ENCODE measurements at regions not wholly inside any gene's neighbourhood (a gene's known extent, or its start where the extent isn't known, plus 50 kb on each side); places are given as distances from the start of the nearest gene placed in this dataset.

DNA sequence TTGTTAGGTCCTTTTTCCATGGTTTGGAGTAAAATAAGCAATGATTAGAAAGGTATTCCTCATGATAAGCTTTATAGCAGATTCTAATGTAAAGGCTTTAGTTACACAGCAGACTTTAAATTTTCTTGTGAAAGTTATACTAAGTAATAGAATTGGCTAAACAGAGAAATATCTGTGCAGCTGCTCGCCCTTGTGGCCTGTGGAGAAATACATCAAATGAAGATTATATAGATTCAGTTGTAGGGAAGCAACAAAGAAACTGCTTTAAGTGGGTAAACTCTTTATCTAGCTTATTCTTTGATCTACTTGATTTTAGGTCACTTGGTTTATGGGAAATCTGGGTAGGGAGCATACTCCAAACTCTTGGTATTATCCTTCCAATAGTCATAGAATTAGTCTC, 1269.7 kb upstream of the SPRY2 start:
- no peak overlapping the region for H3K4me3 ChIP-seq (ENCODE audit: low read depth, low read length)
- TF ChIP-seq, protein P1, sequence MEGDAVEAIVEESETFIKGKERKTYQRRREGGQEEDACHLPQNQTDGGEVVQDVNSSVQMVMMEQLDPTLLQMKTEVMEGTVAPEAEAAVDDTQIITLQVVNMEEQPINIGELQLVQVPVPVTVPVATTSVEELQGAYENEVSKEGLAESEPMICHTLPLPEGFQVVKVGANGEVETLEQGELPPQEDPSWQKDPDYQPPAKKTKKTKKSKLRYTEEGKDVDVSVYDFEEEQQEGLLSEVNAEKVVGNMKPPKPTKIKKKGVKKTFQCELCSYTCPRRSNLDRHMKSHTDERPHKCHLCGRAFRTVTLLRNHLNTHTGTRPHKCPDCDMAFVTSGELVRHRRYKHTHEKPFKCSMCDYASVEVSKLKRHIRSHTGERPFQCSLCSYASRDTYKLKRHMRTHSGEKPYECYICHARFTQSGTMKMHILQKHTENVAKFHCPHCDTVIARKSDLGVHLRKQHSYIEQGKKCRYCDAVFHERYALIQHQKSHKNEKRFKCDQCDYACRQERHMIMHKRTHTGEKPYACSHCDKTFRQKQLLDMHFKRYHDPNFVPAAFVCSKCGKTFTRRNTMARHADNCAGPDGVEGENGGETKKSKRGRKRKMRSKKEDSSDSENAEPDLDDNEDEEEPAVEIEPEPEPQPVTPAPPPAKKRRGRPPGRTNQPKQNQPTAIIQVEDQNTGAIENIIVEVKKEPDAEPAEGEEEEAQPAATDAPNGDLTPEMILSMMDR (IDR thresholded peaks at IDR 0.05; ENCODE audit: low read depth, low read length), result no peak

DNA sequence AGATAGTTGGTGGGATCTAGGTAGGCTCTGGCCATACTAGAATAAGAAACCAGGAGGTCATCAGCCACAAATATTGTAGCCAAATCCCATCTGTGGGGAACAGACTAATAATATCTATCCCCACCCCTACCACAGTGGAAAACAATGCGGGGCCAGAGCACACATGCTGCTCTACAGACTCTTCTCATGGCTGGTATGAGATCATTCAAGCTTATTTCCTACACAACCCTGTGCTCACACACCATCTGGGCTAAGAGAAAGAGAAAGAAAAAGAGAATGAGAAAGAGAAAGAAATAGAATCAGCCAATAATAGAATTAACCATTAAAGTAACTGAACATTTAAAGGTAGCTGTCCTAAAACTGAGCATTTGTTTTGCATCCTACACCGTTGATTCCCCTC, 1268.4 kb upstream of the SPRY2 start:
- TF ChIP-seq, protein P1 (IDR thresholded peaks at IDR 0.05; ENCODE audit: low read depth, low read length), result no peak
- H3K4me3 ChIP-seq (ENCODE audit: low read depth, low read length), result no peak overlapping the region

DNA sequence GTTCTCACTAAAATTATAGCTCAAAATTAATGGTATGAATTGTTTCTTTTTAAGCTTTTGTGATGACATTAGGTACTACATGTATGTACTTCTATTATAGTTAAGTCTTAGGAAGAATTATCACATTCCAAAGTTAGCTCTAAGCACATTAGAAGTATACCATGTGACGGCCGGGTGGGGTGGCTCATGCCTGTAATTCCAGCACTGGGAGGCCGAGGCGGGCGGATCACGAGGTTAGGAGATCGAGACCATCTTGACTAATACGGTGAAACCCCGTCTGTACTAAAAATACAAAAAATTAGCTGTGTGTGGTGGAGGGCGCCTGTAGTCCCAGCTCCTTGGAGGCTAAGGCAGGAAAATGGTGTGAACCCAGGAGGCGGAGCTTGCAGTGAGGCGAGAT, 1265.1 kb upstream of the SPRY2 start:
- TF ChIP-seq, protein P1 (IDR thresholded peaks at IDR 0.05; ENCODE audit: low read depth, low read length), result no peak
- no peak overlapping the region for H3K4me3 ChIP-seq (ENCODE audit: low read depth, low read length)

DNA sequence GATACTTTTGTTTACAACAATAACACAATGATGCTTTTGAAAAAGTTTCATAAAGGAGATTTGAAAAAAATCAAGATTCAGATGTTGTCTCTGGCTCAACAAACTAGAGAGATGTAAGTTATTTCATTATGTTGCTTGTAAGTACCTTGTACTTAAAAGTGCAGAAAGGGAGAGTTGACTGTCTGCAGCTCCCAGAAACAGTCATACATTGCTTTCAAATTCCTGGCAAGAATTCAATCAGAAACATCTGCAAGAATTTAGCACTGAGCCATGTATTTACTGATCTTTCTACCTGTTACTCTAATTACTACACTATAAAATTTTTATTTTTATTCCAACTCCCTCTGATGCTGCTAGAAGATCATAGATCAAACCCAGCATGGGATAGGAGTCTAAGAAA, 1261.3 kb upstream of the SPRY2 start:
- TF ChIP-seq, protein P1 (IDR thresholded peaks at IDR 0.05; ENCODE audit: low read depth, low read length), result no peak

DNA sequence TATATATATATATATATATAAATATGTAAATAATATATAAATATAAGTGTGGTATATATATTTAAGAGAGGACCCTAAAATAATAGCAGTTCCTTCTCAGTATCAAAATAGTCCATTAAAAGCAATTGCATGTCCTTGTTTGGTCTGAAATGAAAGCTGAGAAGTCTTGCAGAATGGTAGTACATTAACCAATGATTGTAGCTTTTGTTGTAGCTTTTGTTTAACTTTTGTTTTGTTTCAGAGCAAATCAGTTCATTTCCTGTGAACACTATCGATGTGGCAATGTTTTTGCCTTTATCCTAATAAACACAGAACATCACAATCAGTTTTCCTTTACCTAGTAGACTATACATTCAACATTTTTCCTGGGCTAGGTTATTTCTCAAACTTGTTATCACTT, 1256.2 kb upstream of the SPRY2 start:
- H3K4me3 ChIP-seq (ENCODE audit: low read depth, low read length), result no peak overlapping the region
- TF ChIP-seq, protein P1 (IDR thresholded peaks at IDR 0.05; ENCODE audit: low read depth, low read length), result no peak

More for the DNA sequence above, 1261.3 kb upstream of the SPRY2 start:
- H3K4me3 ChIP-seq (ENCODE audit: low read depth, low read length), result no peak overlapping the region

DNA sequence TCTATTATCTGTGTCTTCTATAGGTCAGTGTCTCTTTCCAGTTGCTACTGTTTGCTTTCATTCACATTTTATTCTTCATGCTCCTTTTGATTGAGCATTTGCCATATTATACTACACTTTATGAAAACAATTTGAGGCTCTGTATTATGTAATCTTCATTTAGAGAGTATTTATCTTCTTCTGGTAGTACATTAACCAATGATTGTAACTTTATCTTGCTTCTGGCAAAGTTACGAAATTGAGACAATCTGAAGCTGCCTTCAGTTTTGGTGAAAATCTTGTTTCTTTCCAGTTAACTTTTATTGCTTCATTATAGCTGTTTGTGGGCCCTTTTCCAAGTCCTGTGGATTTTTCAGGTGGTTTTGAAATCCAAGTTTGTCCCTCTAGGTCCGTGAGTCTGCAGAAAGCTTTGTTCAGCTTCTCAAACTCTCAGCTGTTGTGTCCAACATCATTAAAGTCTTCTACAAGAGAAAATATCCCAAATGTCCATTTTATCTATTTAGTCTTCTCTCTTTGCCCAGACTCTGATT, 1255.4 kb upstream of the SPRY2 start:
- H3K4me3 ChIP-seq (ENCODE audit: low read depth, low read length), result no peak overlapping the region
- TF ChIP-seq, protein P1 (IDR thresholded peaks at IDR 0.05; ENCODE audit: low read depth, low read length), result no peak

DNA sequence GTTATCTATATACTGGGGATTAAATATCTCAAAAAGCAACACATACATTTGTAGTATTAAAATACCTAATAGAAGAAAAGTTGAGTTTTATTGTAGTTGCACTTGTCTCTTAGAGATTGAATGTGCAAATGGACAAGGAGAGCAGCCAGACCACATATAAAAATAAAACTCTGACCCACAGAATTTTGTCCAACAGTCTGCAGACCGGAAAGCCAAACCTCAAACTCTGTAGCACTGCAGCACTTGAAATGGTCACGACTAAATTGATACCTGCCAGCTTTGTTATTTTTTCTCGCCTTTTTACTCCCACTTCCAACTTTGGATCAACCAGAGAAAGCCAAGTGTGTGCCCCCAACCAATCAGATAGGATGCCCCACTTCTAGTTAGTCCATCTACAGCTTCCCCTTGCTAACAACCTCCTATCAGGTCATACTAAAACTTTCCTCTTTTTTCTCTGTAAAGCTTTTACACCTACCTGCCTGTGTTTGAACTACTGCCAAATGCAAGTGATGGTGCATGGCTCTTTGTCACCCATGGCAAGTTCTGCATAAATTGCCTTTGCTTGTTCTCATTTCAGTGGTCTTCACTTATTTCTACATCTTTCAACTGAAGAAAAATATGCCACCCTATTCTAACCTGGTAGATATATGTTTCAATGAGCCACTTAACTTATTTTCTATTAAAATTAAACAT, 1250.7 kb upstream of the SPRY2 start:
- no peak overlapping the region for H3K4me3 ChIP-seq (ENCODE audit: low read depth, low read length)
- TF ChIP-seq, protein P1 (IDR thresholded peaks at IDR 0.05; ENCODE audit: low read depth, low read length), result no peak

Measured in WI38 (cell line).